ENCODE measurements at regions not wholly inside any gene's neighbourhood (a gene's known extent, or its start where the extent isn't known, plus 50 kb on each side); places are given as distances from the start of the nearest gene placed in this dataset.

DNA sequence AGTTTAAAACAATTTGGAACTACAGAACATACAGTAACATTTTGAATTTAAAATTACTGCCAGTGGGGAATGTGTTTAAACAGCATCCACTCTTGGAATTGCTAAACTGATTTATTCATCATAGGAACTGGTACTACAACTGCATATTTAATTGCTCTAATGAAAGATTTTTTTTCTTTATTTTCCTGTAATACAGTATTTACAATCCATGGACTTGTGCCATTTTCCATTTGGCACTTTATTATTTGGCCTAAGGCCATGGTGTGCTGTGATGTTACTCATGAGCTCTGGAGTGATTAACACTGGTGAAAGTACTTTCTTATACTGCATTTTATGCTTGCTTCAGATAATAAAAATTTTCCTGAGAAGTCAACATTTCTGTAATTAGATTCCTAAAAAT is 69.7 kb upstream of the NUDT6 start:
- TF ChIP-seq, protein P1, sequence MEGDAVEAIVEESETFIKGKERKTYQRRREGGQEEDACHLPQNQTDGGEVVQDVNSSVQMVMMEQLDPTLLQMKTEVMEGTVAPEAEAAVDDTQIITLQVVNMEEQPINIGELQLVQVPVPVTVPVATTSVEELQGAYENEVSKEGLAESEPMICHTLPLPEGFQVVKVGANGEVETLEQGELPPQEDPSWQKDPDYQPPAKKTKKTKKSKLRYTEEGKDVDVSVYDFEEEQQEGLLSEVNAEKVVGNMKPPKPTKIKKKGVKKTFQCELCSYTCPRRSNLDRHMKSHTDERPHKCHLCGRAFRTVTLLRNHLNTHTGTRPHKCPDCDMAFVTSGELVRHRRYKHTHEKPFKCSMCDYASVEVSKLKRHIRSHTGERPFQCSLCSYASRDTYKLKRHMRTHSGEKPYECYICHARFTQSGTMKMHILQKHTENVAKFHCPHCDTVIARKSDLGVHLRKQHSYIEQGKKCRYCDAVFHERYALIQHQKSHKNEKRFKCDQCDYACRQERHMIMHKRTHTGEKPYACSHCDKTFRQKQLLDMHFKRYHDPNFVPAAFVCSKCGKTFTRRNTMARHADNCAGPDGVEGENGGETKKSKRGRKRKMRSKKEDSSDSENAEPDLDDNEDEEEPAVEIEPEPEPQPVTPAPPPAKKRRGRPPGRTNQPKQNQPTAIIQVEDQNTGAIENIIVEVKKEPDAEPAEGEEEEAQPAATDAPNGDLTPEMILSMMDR (IDR thresholded peaks at IDR 0.05) = no peak
- TF ChIP-seq POLR2A (IDR thresholded peaks at IDR 0.05) = no peak
